HL-60 (cell line): ENCODE measurements at regions not wholly inside any gene's neighbourhood (a gene's known extent, or its start where the extent isn't known, plus 50 kb on each side); places are given as distances from the start of the nearest gene placed in this dataset.

Source experiments
- DNase-seq, 2 experiments: peaks; one replicate each; pipeline ENCODE4 v3.0.0-alpha.2; 2010 to 2020; ENCODE audit warnings: low read depth in 1 of 2, low spot score in 1 of 2
- H3K27ac ChIP-seq: fragments of 250-450 bp; sonication (Bioruptor Pico); replicated peaks from 2 replicates; pipeline ENCODE4 v1.5.1; 2020; ENCODE audit warnings: mild to moderate bottlenecking, moderate library complexity
- H3K27me3 ChIP-seq: fragments of 250-450 bp; sonication (Bioruptor Pico); 2 replicates; pipeline ENCODE4 v1.5.1; 2021; ENCODE audit warnings: mild to moderate bottlenecking, moderate library complexity; ENCODE audit not compliant: insufficient read depth, poor library complexity, severe bottlenecking
- H3K4me3 ChIP-seq: replicated peaks from 2 replicates; pipeline ENCODE4 v1.5.1; 2011; ENCODE audit warnings: mild to moderate bottlenecking, control low read depth, low read length; ENCODE audit not compliant: insufficient read depth
- GABPA ChIP-seq: IDR thresholded peaks from 2 replicates; pipeline ENCODE4 v1.6.1; 2012; ENCODE audit warnings: low read depth
- POLR2AphosphoS5 ChIP-seq: IDR thresholded peaks from 2 replicates; pipeline ENCODE4 v1.6.1; 2012; ENCODE audit warnings: low read depth
- SPI1 ChIP-seq: IDR thresholded peaks from 2 replicates; pipeline ENCODE4 v1.6.1; 2012; ENCODE audit warnings: low read depth, mild to moderate bottlenecking, borderline replicate concordance
- TF ChIP-seq, protein P1 (sequence below): IDR thresholded peaks from one replicate; pipeline ENCODE4 v1.5.1; 2011; ENCODE audit warnings: low read length, control low read depth, inconsistent platforms; ENCODE audit not compliant: insufficient read depth
- TF ChIP-seq, protein P2 (sequence below): IDR thresholded peaks from 2 replicates; pipeline ENCODE4 v1.6.1; 2012; ENCODE audit warnings: low read depth; ENCODE audit not compliant: insufficient replicate concordance

DNA sequence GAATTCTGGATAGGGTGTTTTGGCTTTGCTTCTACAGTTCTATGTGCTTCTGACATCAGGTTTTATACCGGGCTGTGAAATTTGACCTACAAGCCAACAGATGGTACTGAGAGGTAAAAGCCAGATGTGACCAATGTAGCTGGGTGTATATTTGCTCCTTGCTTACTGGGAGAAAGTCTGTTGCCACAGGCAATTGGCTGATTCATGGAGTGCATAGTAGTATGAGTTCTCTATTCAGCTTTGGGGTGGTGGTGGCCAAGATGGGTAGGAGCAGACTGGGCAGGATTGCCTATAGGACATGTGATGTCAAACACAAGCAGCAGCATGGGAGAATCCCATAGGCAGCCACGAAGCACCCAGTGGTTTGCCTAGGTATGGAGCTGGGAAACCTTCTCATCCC is 1827.0 kb downstream of the C4orf33 start:
- no peak overlapping the region for H3K4me3 ChIP-seq
- H3K27ac ChIP-seq, result no peak overlapping the region
- TF ChIP-seq, protein P1, sequence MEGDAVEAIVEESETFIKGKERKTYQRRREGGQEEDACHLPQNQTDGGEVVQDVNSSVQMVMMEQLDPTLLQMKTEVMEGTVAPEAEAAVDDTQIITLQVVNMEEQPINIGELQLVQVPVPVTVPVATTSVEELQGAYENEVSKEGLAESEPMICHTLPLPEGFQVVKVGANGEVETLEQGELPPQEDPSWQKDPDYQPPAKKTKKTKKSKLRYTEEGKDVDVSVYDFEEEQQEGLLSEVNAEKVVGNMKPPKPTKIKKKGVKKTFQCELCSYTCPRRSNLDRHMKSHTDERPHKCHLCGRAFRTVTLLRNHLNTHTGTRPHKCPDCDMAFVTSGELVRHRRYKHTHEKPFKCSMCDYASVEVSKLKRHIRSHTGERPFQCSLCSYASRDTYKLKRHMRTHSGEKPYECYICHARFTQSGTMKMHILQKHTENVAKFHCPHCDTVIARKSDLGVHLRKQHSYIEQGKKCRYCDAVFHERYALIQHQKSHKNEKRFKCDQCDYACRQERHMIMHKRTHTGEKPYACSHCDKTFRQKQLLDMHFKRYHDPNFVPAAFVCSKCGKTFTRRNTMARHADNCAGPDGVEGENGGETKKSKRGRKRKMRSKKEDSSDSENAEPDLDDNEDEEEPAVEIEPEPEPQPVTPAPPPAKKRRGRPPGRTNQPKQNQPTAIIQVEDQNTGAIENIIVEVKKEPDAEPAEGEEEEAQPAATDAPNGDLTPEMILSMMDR, result no peak
- TF ChIP-seq SPI1, result no peak
- TF ChIP-seq, protein P2, sequence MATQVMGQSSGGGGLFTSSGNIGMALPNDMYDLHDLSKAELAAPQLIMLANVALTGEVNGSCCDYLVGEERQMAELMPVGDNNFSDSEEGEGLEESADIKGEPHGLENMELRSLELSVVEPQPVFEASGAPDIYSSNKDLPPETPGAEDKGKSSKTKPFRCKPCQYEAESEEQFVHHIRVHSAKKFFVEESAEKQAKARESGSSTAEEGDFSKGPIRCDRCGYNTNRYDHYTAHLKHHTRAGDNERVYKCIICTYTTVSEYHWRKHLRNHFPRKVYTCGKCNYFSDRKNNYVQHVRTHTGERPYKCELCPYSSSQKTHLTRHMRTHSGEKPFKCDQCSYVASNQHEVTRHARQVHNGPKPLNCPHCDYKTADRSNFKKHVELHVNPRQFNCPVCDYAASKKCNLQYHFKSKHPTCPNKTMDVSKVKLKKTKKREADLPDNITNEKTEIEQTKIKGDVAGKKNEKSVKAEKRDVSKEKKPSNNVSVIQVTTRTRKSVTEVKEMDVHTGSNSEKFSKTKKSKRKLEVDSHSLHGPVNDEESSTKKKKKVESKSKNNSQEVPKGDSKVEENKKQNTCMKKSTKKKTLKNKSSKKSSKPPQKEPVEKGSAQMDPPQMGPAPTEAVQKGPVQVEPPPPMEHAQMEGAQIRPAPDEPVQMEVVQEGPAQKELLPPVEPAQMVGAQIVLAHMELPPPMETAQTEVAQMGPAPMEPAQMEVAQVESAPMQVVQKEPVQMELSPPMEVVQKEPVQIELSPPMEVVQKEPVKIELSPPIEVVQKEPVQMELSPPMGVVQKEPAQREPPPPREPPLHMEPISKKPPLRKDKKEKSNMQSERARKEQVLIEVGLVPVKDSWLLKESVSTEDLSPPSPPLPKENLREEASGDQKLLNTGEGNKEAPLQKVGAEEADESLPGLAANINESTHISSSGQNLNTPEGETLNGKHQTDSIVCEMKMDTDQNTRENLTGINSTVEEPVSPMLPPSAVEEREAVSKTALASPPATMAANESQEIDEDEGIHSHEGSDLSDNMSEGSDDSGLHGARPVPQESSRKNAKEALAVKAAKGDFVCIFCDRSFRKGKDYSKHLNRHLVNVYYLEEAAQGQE, result no peak
- no peak for TF ChIP-seq POLR2AphosphoS5
- TF ChIP-seq GABPA, result no peak
- no peak for DNase-seq
- no peaks in the 10 kb centered on the region for H3K27me3 ChIP-seq

DNA sequence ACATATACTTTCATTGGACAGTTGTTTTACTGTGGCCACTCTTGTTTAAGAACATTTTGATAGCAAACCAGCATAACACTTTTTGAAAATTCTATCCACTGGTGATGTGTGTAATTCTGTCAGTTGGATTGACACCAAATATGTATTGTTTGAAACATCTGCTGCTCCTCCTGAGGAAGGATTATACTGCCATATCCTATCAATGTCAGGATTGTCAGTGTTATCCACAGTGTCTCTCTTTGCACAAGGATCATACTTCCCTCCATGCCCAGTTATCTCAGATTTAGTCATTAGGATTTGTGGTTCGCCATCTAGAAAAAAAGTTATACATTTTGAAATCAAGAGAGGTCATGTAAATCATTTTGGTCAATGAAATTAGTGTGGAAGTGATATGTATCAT is 1859.6 kb downstream of the C4orf33 start:
- Histone ChIP-seq H3K4me3 (no peak overlapping the region), H3K27me3 (no peaks in the 10 kb centered on the region), H3K27ac (no peak overlapping the region)
- DNase-seq, result no peak
- TF ChIP-seq, protein P1, result no peak
- no peak for TF ChIP-seq SPI1
- no peak for TF ChIP-seq POLR2AphosphoS5
- TF ChIP-seq, protein P2, result no peak
- no peak for TF ChIP-seq GABPA

DNA sequence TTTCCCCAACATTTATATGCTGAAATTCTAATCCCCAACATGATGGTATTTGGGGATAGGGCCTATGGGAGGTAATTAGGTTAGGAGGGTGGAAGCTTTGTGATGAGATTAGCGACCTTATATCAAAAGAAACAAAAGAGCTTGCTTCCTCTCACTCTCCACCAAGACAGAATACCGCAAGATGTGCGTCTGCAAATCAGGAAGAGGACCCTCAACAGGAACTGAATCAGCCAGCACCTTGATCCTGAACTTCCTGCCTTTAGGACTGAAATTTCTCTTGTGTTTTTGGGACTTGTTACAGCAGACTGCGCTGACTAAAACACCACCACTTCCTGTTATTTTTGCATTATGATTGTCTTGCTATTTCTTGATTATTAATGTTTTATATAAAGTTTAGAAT is 1889.4 kb downstream of the C4orf33 start:
- H3K27ac ChIP-seq, result no peak overlapping the region
- TF ChIP-seq, protein P1, result no peak
- TF ChIP-seq POLR2AphosphoS5 (no peak), SPI1 (no peak), GABPA (no peak)
- TF ChIP-seq, protein P2, result no peak
- H3K27me3 ChIP-seq, result no peaks in the 10 kb centered on the region
- H3K4me3 ChIP-seq, result no peak overlapping the region
- DNase-seq, result no peak
